Activated naive CD8-positive, alpha-beta T cell (primary cell): ENCODE measurements at regions not wholly inside any gene's neighbourhood (a gene's known extent, or its start where the extent isn't known, plus 50 kb on each side); places are given as distances from the start of the nearest gene placed in this dataset.

ENCODE experiments used
- H3K27ac Mint-ChIP-seq: one replicate; pipeline ENCODE4 v1.8.0; 2021; ENCODE audit warnings: mixed read lengths
- H3K27me3 Mint-ChIP-seq: one replicate; pipeline ENCODE4 v1.8.0; 2021; ENCODE audit warnings: mixed read lengths
- H3K36me3 Mint-ChIP-seq: one replicate; pipeline ENCODE4 v1.8.0; 2021; ENCODE audit warnings: mixed read lengths
- H3K4me1 Mint-ChIP-seq: one replicate; pipeline ENCODE4 v1.8.0; 2021; ENCODE audit warnings: low read depth, mixed read lengths
- H3K4me3 Mint-ChIP-seq: one replicate; pipeline ENCODE4 v1.8.0; 2021; ENCODE audit warnings: mild to moderate bottlenecking, mixed read lengths
- H3K9me3 Mint-ChIP-seq: one replicate; pipeline ENCODE4 v1.8.0; 2021; ENCODE audit warnings: low read depth, mixed read lengths

- Mint-ChIP-seq H3K36me3 (no peaks in the 10 kb centered on the region), H3K4me3 (no peak overlapping the region), H3K9me3 (peaks cover 5% of the 10 kb centered on the region), H3K4me1 (no peaks in the 10 kb centered on the region), H3K27ac (no peak overlapping the region), H3K27me3 (no peaks in the 10 kb centered on the region)
Measured at GRCh38 chr13:85406269-85406975, 392.8 kb downstream of the SLITRK6 start.

DNA sequence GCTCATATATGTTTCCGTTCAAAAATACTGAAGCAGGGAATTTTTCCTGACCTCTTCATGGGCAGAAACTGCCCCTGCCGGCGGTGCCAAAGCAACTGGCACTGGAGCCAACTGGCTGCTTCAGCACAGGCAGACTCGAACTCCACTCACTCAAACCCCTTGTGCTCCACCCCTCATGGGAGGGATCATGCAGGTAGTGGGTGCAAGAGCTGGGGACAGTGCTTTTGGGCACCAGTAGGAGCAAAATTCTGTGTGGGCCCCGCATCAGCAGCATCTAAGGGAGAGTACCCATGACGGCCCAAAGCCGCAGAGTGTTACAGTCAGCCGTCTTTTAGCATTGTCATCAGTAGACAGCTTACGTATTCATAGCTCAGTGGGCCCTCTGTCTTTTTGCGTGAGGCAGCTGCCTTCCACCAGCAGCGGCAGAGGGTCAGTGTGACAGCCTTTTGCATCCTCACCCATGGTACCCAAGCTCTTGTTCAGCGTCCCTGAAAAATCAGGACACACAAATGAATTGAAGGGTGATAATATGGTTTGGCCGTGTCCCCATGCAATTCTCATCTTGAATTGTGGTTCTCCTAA lies 393.8 kb downstream of the SLITRK6 start:
- H3K27me3 Mint-ChIP-seq, result no peaks in the 10 kb centered on the region
- H3K36me3 Mint-ChIP-seq, result no peaks in the 10 kb centered on the region
- no peak overlapping the region for H3K27ac Mint-ChIP-seq
- no peaks in the 10 kb centered on the region for H3K4me1 Mint-ChIP-seq
- H3K9me3 Mint-ChIP-seq, result peaks cover 5% of the 10 kb centered on the region
- no peak overlapping the region for H3K4me3 Mint-ChIP-seq

DNA sequence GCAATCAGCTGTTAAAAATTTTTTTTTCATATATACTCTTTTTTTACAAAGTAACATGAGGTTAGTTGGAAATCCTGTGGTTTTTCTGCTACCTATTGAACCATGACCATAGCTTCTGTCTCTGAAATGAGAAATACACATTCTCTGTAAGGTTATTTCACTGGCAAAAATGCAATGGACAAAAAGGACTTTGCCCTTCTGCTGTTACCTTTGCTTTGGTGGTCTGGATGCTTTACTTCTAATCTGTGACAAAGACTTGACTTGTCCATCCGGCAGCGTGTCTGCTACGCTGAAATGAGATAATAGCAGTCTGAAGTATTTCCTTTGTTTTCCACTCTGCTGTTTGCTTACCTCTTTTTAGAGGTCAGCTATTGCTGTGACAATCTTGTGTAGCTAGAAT lies 412.8 kb downstream of the SLITRK6 start:
- H3K27me3 Mint-ChIP-seq, result no peaks in the 10 kb centered on the region
- H3K9me3 Mint-ChIP-seq, result peaks cover 8% of the 10 kb centered on the region

GRCh38 chr13:85383291-85383690 lies 415.9 kb downstream of the SLITRK6 start:
- no peaks in the 10 kb centered on the region for H3K36me3 Mint-ChIP-seq
- peaks cover 9% of the 10 kb centered on the region for H3K9me3 Mint-ChIP-seq
- H3K27ac Mint-ChIP-seq, result no peak overlapping the region
- no peaks in the 10 kb centered on the region for H3K27me3 Mint-ChIP-seq
- no peak overlapping the region for H3K4me3 Mint-ChIP-seq
- H3K4me1 Mint-ChIP-seq, result no peaks in the 10 kb centered on the region

More for the DNA sequence above, 412.8 kb downstream of the SLITRK6 start:
- Mint-ChIP-seq H3K4me3 (no peak overlapping the region), H3K27ac (no peak overlapping the region), H3K36me3 (no peaks in the 10 kb centered on the region), H3K4me1 (no peaks in the 10 kb centered on the region)

- no peak overlapping the region for H3K4me3 Mint-ChIP-seq
- H3K27me3 Mint-ChIP-seq, result no peaks in the 10 kb centered on the region
- no peak overlapping the region for H3K27ac Mint-ChIP-seq
- H3K4me1 Mint-ChIP-seq, result no peaks in the 10 kb centered on the region
- no peaks in the 10 kb centered on the region for H3K36me3 Mint-ChIP-seq
- H3K9me3 Mint-ChIP-seq, result peaks cover 5% of the 10 kb centered on the region
Measured at GRCh38 chr13:85381082-85381481, 418.1 kb downstream of the SLITRK6 start.

GRCh38 chr13:85379991-85380390 lies 419.2 kb downstream of the SLITRK6 start:
- no peak overlapping the region for H3K27ac Mint-ChIP-seq
- H3K4me3 Mint-ChIP-seq, result no peak overlapping the region
- no peaks in the 10 kb centered on the region for H3K4me1 Mint-ChIP-seq
- H3K36me3 Mint-ChIP-seq, result no peaks in the 10 kb centered on the region
- H3K9me3 Mint-ChIP-seq, result peaks cover 5% of the 10 kb centered on the region
- H3K27me3 Mint-ChIP-seq, result no peaks in the 10 kb centered on the region

DNA sequence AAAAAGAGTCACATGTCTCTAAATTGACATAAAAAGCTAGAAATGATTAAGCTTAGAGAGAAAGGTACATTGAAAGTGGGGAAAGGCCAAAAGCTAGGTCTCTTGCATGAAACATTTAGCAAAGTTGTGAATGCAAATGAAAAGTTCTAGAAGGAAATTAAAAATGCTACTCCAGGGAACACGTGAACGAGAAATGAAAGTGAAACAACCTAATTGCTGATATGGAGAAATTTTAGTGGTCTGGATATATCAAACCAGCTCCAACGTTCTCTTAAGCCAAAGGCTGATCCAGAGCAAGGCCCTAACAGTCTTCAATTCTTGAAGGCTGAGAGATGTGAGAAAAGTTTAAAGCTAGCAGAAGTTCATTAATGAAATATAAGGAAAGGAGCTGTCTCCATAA lies 419.8 kb downstream of the SLITRK6 start:
- Mint-ChIP-seq H3K27ac (no peak overlapping the region), H3K9me3 (peaks cover 5% of the 10 kb centered on the region), H3K4me3 (no peak overlapping the region), H3K36me3 (no peaks in the 10 kb centered on the region), H3K27me3 (no peaks in the 10 kb centered on the region), H3K4me1 (no peaks in the 10 kb centered on the region)

DNA sequence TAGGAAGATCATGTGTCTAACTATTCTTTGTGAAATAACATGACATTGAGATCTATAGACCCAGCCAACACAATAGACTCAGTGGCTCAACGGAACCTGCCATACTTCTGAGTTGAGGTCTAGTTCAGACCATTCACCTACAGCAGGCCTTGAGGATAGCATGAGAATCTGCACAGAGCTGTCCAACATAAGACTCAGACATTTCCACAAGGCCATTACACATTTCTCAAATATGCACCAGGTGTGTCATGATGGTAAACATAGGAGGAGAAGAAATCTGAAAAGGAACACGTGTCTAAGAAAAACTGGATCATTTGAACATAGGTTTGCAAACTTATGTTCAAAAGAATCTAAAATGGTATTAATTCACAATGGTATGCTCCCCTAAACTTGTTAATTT lies 421.4 kb downstream of the SLITRK6 start:
- no peak overlapping the region for H3K4me3 Mint-ChIP-seq
- no peak overlapping the region for H3K27ac Mint-ChIP-seq
- H3K36me3 Mint-ChIP-seq, result no peaks in the 10 kb centered on the region
- H3K9me3 Mint-ChIP-seq, result peaks cover 9% of the 10 kb centered on the region
- no peaks in the 10 kb centered on the region for H3K4me1 Mint-ChIP-seq
- no peaks in the 10 kb centered on the region for H3K27me3 Mint-ChIP-seq

DNA sequence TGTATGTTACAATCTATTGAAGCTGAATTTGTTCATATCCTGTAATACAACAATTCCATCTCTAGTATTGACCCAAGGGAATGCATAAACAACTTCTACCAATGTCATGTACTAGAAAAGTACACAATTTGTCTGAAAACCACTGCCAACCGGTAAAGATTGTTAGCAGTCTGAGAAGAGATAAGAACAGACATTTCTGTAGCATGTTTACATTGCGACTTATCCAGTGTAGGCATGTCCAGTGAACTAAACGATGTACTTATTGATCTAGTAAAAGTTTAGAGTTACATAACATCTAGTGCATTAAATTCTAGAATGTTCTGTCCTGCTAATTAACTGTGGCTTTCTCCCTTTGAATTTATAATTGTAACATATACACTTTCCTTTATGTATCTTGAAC lies 425.9 kb downstream of the SLITRK6 start:
- Mint-ChIP-seq H3K4me3 (no peak overlapping the region), H3K36me3 (no peaks in the 10 kb centered on the region), H3K27ac (no peak overlapping the region), H3K4me1 (no peaks in the 10 kb centered on the region), H3K27me3 (no peaks in the 10 kb centered on the region), H3K9me3 (peaks cover 4% of the 10 kb centered on the region)

DNA sequence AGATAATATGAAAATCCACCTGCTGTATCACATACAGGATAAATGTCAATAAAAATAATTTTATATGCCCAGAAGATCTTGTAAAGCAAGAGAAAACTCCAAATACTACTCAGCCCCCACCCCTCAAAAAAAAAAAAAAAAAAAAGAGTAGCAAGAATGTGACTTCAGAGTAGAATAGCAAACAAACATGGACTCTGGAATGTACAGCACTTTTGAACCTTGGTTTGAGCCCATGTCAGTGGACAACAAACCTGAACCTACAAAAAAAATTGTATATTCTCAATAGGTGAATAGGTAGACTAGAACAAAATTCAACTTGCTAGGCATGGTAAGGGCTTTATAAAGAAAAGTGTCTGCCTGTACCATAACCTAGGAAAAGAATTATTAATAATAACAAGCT lies 428.0 kb downstream of the SLITRK6 start:
- H3K9me3 Mint-ChIP-seq, result peaks cover 8% of the 10 kb centered on the region
- no peak overlapping the region for H3K4me3 Mint-ChIP-seq
- H3K4me1 Mint-ChIP-seq, result no peaks in the 10 kb centered on the region
- no peaks in the 10 kb centered on the region for H3K27me3 Mint-ChIP-seq
- H3K27ac Mint-ChIP-seq, result no peak overlapping the region
- H3K36me3 Mint-ChIP-seq, result no peaks in the 10 kb centered on the region

GRCh38 chr13:85368686-85369085 lies 430.5 kb downstream of the SLITRK6 start:
- no peaks in the 10 kb centered on the region for H3K4me1 Mint-ChIP-seq
- H3K4me3 Mint-ChIP-seq, result no peak overlapping the region
- H3K27ac Mint-ChIP-seq, result no peak overlapping the region
- no peaks in the 10 kb centered on the region for H3K27me3 Mint-ChIP-seq
- peaks cover 8% of the 10 kb centered on the region for H3K9me3 Mint-ChIP-seq
- no peaks in the 10 kb centered on the region for H3K36me3 Mint-ChIP-seq

- Mint-ChIP-seq H3K36me3 (no peaks in the 10 kb centered on the region), H3K27me3 (no peaks in the 10 kb centered on the region), H3K9me3 (peaks cover 4% of the 10 kb centered on the region), H3K4me1 (no peaks in the 10 kb centered on the region), H3K4me3 (no peak overlapping the region), H3K27ac (no peak overlapping the region)
Measured at GRCh38 chr13:85367887-85368286, 431.3 kb downstream of the SLITRK6 start.

DNA sequence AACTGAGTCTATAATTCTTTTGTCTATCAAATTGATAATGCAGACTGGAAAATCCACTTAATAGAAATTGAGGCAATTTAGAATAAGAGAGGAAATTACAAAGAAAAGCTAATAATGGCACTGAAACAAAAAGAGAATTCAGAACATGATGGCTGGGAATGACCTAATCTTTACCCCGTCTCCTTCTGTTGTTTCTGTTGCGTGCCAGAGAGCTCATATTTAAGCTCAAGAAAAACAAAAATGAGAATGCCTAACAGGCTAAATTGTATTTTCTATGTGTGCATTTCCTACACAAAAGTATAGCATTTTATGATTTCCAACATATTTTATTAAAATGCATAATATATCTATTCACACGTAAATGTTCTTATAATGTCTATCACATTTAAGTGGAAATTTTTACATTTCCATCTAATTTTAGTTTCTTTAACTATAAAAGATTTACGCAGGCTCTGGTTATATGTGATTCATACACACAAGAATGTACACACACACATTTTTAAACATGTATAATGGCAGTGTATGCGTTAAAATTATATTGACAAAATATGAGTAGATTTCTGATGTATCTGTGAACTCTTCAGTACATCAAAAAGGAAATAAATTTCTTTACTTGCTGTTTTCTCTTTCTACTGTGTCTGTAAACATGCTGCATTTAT lies 432.3 kb downstream of the SLITRK6 start:
- Mint-ChIP-seq H3K36me3 (no peaks in the 10 kb centered on the region), H3K9me3 (peaks cover 4% of the 10 kb centered on the region), H3K27ac (no peak overlapping the region), H3K4me1 (no peaks in the 10 kb centered on the region), H3K4me3 (no peak overlapping the region), H3K27me3 (no peaks in the 10 kb centered on the region)

- H3K27me3 Mint-ChIP-seq, result no peaks in the 10 kb centered on the region
- H3K9me3 Mint-ChIP-seq, result peaks cover 4% of the 10 kb centered on the region
- no peaks in the 10 kb centered on the region for H3K4me1 Mint-ChIP-seq
- H3K4me3 Mint-ChIP-seq, result no peak overlapping the region
- H3K27ac Mint-ChIP-seq, result no peak overlapping the region
- no peaks in the 10 kb centered on the region for H3K36me3 Mint-ChIP-seq
Measured at GRCh38 chr13:85363504-85363903, 435.7 kb downstream of the SLITRK6 start.

DNA sequence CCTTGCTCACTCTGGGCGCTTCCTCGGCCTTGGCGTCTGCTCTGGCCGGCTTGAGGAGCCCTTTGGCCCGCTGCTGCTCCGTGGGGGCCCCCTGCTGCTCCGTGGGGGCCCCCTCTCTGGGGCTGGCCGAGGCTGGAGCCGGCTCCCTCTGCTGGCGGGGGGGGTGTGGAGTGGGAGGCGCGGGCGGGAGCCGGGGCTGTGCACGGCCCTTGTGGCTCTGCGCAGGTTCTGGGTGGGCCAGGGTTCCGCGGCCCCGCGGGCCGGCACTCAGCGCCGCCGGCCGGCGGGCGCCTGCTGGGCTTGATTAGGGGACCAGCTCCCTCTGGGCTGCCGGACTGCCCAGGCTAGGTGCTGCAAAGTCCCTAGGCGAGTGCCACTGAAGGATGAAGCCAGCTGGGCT lies 436.2 kb downstream of the SLITRK6 start:
- H3K27me3 Mint-ChIP-seq, result no peaks in the 10 kb centered on the region
- no peak overlapping the region for H3K27ac Mint-ChIP-seq
- H3K36me3 Mint-ChIP-seq, result no peaks in the 10 kb centered on the region
- no peaks in the 10 kb centered on the region for H3K4me1 Mint-ChIP-seq
- no peak overlapping the region for H3K4me3 Mint-ChIP-seq
- H3K9me3 Mint-ChIP-seq, result peaks cover 4% of the 10 kb centered on the region
